Activated naive CD8-positive, alpha-beta T cell (primary cell): ENCODE measurements at regions not wholly inside any gene's neighbourhood (a gene's known extent, or its start where the extent isn't known, plus 50 kb on each side); places are given as distances from the start of the nearest gene placed in this dataset.

ENCODE experiments used
- H3K27ac Mint-ChIP-seq: one replicate; pipeline ENCODE4 v1.8.0; 2021; ENCODE audit warnings: mixed read lengths
- H3K27me3 Mint-ChIP-seq: one replicate; pipeline ENCODE4 v1.8.0; 2021; ENCODE audit warnings: mixed read lengths
- H3K36me3 Mint-ChIP-seq: one replicate; pipeline ENCODE4 v1.8.0; 2021; ENCODE audit warnings: mixed read lengths
- H3K4me1 Mint-ChIP-seq: one replicate; pipeline ENCODE4 v1.8.0; 2021; ENCODE audit warnings: low read depth, mixed read lengths
- H3K4me3 Mint-ChIP-seq: one replicate; pipeline ENCODE4 v1.8.0; 2021; ENCODE audit warnings: mild to moderate bottlenecking, mixed read lengths
- H3K9me3 Mint-ChIP-seq: one replicate; pipeline ENCODE4 v1.8.0; 2021; ENCODE audit warnings: low read depth, mixed read lengths

DNA sequence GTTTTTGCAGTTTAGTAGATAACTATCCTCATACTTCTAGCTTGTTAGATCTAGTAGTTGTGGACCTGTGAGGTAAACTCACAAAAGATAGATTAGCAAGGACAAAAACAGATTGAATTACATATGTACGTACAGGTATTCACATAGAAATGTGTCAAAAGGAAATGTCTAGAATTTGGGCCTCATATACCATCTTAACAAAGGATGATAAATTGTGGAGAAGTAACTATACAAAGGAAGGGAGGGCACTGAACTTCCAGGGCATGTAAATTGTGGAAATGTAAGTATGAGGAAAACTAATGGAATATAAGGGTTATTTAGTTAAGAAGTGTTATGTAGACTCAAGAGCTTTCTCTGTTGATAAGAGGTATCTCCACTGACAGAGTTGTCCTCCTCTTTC lies 477.3 kb downstream of the KCNJ2 start:
- no peaks in the 10 kb centered on the region for H3K9me3 Mint-ChIP-seq
- no peak overlapping the region for H3K4me3 Mint-ChIP-seq
- H3K36me3 Mint-ChIP-seq, result no peaks in the 10 kb centered on the region
- H3K4me1 Mint-ChIP-seq, result no peaks in the 10 kb centered on the region
- H3K27ac Mint-ChIP-seq, result no peak overlapping the region
- no peaks in the 10 kb centered on the region for H3K27me3 Mint-ChIP-seq

DNA sequence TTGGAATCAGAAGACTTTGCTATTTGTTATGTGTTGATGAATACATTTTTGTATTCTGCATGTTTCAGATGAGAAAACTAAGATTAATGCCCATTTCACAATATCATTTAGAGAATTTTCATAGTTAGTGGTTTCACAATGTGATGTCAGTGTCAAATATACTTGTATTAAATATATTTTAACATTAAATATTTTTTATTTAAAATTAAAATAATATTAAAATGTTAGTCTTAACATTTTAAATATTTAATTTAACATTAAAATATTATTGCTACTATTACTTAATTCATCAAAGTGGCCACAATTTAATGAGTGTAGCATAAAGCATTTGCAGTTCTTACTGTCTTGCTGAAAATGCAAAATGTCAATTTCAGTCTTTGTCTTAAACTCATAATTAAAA lies 478.8 kb downstream of the KCNJ2 start:
- H3K27ac Mint-ChIP-seq, result no peak overlapping the region
- H3K4me1 Mint-ChIP-seq, result no peaks in the 10 kb centered on the region
- H3K27me3 Mint-ChIP-seq, result peaks cover 3% of the 10 kb centered on the region
- no peaks in the 10 kb centered on the region for H3K36me3 Mint-ChIP-seq
- no peak overlapping the region for H3K4me3 Mint-ChIP-seq
- no peaks in the 10 kb centered on the region for H3K9me3 Mint-ChIP-seq

DNA sequence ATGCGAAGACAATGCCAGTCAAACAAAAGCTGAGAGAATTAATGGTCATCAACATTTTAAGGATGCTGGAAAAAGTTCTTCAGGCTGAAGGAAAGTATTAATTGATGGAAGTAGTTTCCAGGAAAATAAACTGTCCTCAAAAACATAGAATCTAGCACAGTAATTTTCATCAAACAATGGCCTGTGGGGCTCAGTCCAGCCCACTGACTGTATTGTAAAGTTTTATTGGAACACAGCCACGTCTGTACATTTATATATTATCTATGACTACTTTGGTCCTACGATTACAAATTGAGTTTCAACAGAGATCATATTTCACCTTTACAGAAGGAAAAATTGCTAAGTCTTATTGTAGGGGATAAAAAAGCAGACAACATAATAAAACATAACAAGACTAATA lies 484.5 kb downstream of the KCNJ2 start:
- Mint-ChIP-seq H3K9me3 (no peaks in the 10 kb centered on the region), H3K4me3 (no peak overlapping the region), H3K27me3 (peaks cover 5% of the 10 kb centered on the region), H3K27ac (no peak overlapping the region), H3K4me1 (no peaks in the 10 kb centered on the region), H3K36me3 (no peaks in the 10 kb centered on the region)

DNA sequence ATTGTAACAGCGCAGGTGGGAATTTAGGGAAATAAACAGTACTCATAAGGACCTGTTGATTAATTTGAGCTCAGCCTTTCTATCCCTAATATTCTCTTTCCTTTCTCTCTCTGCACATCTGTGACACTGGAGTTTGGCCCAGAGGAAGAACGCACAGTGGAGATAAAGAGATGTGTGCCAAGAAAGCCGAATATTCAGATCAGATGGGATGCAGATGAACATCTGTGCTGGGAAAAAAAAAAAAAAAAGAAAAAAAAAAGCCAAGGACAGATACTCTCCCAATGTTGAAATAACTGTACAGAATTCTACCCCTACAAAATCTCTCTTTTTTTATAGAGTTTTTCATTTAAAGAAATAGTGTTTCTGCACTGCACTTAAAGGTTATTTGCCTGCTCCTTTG lies 485.4 kb downstream of the KCNJ2 start:
- Mint-ChIP-seq H3K27me3 (peaks cover 5% of the 10 kb centered on the region), H3K36me3 (no peaks in the 10 kb centered on the region), H3K27ac (no peak overlapping the region), H3K4me3 (no peak overlapping the region), H3K9me3 (no peaks in the 10 kb centered on the region), H3K4me1 (no peaks in the 10 kb centered on the region)

DNA sequence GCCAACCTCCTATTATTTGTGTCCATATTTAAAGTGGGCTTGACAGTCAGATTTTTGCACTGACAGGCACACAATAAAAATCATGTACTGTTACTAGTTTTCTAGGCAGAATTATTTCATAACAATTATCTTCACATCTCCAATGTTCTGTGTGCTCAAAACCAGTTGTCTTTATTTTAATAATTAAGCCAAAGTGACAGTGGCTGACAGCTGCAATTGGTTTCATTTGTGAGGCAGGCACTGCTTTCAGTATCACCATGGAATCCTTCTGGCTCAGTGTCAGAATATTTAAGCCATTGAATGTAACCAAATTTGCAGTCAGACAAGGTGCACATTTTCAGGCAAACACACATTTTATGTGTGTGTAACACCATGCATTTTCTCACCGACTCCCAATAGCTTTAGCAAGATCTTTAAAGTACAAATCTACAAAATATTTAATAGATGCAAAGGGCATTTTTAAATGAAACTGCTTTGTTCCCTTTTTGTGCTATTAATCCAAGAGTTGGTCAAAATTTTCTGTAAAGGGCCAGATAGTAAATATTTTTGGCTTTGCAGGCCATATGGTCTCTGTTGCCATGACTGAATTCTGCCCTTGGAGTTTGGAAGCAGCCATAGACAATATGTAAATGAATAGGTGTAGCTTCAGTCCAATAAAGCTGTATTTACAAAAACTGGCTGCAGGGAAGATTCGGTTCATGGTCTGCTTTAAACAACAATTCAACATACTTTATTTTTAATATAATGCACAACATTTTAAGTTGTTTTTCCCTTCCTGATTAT lies 486.0 kb downstream of the KCNJ2 start:
- peaks cover 5% of the 10 kb centered on the region for H3K27me3 Mint-ChIP-seq
- no peak overlapping the region for H3K4me3 Mint-ChIP-seq
- H3K9me3 Mint-ChIP-seq, result no peaks in the 10 kb centered on the region
- no peaks in the 10 kb centered on the region for H3K4me1 Mint-ChIP-seq
- no peaks in the 10 kb centered on the region for H3K36me3 Mint-ChIP-seq
- no peak overlapping the region for H3K27ac Mint-ChIP-seq

DNA sequence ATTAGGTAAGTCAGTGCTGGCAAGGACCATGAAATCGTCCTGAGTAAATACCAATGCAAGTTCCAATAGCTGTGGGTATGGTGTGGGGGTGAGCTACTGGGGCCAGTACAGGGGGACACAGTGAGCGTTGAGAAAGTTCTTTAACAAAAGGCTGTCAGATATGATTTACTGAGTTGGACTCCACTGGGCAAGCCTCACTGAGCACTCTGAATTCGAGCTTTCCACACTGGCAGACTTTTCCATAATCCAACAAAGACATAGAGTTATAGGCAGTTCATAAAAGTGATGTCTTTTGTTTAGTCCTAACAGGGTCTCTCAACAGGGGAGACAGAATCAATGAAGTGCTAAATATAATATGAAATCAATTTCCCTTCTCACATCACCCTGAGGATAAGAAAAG lies 489.0 kb downstream of the KCNJ2 start:
- H3K36me3 Mint-ChIP-seq, result no peaks in the 10 kb centered on the region
- peaks cover 2% of the 10 kb centered on the region for H3K27me3 Mint-ChIP-seq
- H3K4me3 Mint-ChIP-seq, result no peak overlapping the region
- H3K4me1 Mint-ChIP-seq, result no peaks in the 10 kb centered on the region
- no peak overlapping the region for H3K27ac Mint-ChIP-seq
- no peaks in the 10 kb centered on the region for H3K9me3 Mint-ChIP-seq

DNA sequence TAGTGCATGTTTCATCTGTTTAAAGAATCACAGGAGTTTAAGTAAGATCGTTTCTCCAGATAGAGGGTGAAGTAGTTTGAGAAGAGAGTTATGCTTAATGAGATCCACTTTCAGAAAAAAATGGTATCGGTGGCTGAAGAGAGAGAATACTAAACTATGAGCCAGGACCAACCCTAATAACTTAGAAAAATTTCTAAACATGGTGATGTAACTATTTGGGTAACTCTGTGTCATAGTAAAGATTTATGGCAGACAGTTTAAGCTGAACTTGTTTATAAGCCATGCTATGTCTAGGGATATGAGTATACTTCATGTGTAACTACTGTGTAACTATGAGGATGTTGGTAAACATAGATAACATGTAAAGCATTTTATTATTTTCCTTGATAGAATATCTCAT lies 489.5 kb downstream of the KCNJ2 start:
- no peak overlapping the region for H3K4me3 Mint-ChIP-seq
- no peaks in the 10 kb centered on the region for H3K27me3 Mint-ChIP-seq
- no peaks in the 10 kb centered on the region for H3K9me3 Mint-ChIP-seq
- H3K27ac Mint-ChIP-seq, result no peak overlapping the region
- no peaks in the 10 kb centered on the region for H3K36me3 Mint-ChIP-seq
- no peaks in the 10 kb centered on the region for H3K4me1 Mint-ChIP-seq

DNA sequence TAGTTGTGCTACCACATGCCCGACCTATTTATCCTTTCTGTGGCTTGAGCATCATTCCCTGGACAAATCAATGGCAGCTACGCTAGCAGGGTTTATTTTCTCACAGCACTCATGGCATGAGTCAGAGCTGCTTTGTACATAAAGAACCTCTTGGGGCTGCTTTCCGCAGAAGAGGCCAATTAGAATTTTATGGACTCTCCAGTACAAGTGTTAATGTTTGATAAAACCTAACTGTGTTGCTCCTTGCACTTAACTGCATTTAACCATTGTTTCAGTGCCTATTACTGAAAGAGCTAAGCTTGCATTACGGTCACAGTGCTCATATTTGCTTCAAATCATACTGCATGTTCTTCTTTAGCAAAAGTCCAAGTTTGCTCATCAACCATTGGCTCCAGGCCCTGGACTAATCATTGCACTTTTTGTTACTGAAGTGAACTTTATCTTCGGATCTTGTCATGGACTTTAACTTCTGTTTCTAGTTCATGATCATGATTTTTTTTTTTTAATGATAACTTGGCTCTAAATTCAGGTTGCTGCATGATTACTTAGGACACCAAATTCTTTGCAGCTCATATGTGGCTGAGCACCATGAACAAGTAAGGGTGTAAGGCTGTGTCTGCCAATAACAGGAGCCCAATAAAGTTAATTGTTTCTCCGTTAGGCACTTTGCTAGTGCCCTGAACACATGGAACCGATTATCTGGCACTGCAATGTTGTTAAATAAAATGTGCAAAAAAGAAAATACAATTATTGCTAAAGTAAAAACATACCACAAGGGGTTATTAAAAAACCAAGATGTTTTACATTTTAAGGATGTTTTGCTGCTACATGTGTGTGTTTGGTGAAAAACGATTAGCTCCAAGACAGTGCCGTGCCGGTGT lies 492.2 kb downstream of the KCNJ2 start:
- no peak overlapping the region for H3K27ac Mint-ChIP-seq
- H3K36me3 Mint-ChIP-seq, result no peaks in the 10 kb centered on the region
- no peaks in the 10 kb centered on the region for H3K9me3 Mint-ChIP-seq
- no peaks in the 10 kb centered on the region for H3K27me3 Mint-ChIP-seq
- no peaks in the 10 kb centered on the region for H3K4me1 Mint-ChIP-seq
- H3K4me3 Mint-ChIP-seq, result no peak overlapping the region

DNA sequence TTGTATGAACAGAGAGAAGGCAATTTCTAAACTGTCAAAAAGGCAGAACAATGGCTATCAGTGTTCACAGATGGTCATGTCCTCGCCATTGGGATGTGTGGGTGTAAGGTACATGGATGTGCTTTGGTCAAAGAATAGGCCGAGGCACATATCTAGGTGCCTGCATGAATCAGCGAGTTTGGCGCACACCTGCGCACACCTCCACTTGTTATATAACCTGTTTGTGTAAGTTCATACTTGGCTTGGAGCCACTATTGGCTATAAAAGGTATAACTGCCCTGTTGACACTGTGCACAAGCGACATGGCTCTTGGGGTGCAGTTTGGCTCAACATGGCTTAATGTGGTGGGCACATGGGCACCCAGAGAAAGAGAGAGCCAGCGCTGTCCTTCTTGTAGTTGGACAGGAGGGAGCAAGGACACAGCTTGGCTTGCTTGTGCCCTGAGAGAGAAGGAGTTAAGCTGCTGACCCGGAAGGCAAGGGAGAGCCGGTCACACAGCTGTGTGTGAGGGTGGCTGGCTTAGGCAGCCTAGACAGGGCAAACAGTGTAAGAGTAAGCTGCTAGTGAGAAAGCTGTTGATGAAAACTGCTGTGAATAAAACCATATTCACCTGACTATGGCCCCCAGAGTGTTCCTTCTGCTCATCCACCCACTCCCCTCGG lies 499.1 kb downstream of the KCNJ2 start:
- H3K4me1 Mint-ChIP-seq, result no peaks in the 10 kb centered on the region

DNA sequence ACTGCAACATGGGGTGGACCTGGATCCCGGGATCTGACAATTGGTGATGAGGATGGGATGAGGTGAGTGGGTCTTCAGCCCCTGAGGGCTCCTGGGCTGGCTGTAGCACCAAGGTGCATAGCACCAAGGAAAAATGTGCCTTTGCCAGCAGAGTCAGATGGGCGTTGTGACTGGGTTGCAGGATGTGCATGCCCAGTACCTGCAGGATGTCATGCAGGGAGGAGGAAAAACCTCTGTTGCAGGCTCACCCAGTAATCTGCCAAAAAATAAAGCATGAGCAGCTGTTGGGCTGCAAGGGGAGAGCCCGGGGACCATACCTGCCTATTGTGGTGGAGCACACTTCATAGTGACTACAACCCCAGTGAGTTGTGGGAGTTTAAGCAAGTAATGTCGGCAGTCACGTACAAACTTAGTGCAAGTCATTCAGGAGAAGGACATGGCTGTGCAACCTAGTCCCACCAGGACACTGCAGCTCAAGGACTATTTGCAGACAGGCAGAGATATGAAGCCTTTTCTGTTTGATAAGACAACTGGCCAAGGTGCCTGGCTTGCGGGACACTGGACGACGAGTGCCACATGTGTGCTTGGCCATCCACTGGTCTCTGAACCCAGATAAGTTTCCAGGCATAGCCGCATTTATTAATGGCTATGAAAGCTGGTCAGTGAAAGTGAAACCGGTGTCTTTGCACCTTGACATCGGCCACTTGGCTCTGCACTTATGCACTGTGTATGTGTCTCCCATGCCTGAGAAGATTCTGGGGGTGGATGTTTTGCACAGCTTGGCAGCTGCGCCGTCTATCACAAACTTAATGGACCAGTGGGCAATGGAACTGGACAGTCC lies 499.8 kb downstream of the KCNJ2 start:
- Mint-ChIP-seq H3K27me3 (peaks cover 2% of the 10 kb centered on the region), H3K4me1 (no peaks in the 10 kb centered on the region), H3K36me3 (no peaks in the 10 kb centered on the region), H3K4me3 (no peak overlapping the region), H3K27ac (no peak overlapping the region), H3K9me3 (no peaks in the 10 kb centered on the region)

More for the DNA sequence above, 499.1 kb downstream of the KCNJ2 start:
- H3K4me3 Mint-ChIP-seq, result no peak overlapping the region
- peaks cover 2% of the 10 kb centered on the region for H3K27me3 Mint-ChIP-seq
- no peaks in the 10 kb centered on the region for H3K9me3 Mint-ChIP-seq
- no peak overlapping the region for H3K27ac Mint-ChIP-seq
- no peaks in the 10 kb centered on the region for H3K36me3 Mint-ChIP-seq

DNA sequence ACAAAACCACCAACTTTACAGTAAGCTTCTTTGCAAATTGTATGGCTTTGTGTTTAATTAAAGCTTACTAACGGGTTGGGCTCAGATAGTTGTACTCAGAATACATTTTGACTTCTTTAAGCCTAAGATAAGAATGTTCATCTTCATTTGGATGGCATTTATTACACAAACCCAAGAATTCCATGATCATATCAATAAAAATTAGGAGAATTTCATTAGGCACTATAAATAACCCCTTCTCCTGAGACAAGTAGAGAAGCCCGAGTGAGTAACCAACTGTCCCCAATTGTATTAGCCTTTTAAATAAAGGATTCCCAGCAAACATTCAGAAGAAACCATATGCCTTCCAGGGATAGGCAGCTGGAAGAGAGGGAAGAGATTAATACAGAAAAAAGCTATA lies 504.7 kb downstream of the KCNJ2 start:
- Mint-ChIP-seq H3K27ac (no peak overlapping the region), H3K4me1 (no peaks in the 10 kb centered on the region), H3K9me3 (no peaks in the 10 kb centered on the region), H3K36me3 (no peaks in the 10 kb centered on the region), H3K4me3 (no peak overlapping the region), H3K27me3 (peaks cover 2% of the 10 kb centered on the region)

DNA sequence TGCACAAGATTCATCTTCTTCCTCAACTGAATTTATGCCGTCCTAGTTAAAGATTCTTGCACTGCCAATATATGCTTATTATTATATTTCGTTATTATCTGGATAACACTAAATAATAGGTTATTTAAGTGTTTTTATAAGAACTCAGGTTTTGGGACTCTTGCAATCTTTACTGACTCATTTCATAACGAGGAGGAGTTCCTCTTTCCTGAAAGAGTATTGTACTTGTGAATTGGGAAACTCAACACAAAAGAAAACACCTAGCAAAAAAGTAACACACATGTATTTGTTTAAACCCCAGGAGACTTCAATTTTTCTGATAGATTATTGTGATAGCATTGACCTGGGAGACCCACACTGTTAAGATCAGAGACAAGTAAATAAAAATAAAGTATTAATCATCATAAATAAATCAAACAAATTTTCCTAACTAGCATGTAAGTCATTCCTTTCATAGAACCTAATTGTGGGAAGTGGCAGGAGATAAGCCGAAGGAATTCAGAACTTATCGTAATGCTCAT lies 505.8 kb downstream of the KCNJ2 start:
- Mint-ChIP-seq H3K27me3 (peaks cover 2% of the 10 kb centered on the region), H3K36me3 (no peaks in the 10 kb centered on the region), H3K4me1 (no peaks in the 10 kb centered on the region), H3K4me3 (no peak overlapping the region), H3K9me3 (no peaks in the 10 kb centered on the region), H3K27ac (no peak overlapping the region)

DNA sequence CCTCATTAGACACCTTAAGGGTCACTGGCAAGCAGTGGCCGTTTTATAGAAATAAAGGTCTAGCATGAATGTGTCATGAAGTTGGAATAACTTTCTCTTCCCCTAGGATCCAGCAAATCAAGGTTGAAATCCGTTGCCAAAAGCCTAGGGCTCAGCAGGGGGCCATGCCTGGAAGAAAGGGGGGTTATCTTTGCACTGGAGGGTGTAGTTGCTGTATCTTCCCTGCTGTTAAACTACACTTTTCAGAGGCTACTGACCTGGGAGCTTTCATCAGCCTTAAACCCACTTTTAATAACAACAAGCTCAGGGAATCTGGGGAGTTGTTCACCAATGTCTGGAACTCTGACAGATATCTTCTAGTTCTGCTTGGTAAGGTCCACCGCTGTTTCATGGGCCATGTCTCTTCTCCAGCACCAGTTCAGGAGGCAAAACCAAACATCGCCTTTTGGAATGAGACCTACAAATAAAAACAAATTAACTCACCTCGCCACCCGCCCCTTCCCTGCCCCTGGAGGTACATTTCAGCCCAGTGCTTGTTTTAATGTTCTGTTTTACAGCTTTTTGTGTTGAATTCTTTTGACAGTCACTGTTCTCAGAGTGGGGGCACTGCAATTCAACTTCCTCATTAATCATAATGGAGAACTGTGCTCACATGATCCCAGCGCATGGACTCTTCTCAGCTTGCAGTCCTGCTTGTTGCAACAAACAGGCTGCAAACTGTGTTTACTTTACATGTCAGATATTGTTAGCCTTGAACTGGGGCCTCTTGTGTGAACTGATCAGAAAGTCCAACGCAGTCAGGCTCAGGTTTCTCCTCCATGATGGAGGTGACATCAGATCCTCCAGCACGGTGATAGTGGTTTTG lies 508.7 kb downstream of the KCNJ2 start:
- H3K4me3 Mint-ChIP-seq, result no peak overlapping the region
- no peak overlapping the region for H3K27ac Mint-ChIP-seq
- no peaks in the 10 kb centered on the region for H3K9me3 Mint-ChIP-seq
- H3K4me1 Mint-ChIP-seq, result no peaks in the 10 kb centered on the region
- H3K36me3 Mint-ChIP-seq, result no peaks in the 10 kb centered on the region
- H3K27me3 Mint-ChIP-seq, result no peaks in the 10 kb centered on the region

DNA sequence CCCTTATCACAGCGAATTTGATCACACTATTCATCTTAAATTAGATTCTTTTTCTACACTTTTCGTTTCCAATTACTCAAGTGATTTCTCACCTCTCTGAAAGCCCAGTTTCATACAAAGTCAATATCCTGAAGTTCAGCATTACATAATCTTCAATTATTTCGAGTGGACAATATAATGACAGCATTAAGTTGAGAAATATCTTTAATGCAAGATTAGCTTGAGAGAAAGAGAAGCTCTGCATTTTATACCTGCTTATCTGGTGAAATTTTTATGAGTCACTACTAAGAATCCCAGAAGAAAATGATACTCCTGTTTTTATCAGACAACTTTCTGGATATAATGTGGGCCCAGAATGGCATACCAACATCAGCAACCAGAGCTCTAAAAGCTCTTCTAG lies 509.6 kb downstream of the KCNJ2 start:
- H3K27ac Mint-ChIP-seq, result no peak overlapping the region
- H3K4me3 Mint-ChIP-seq, result no peak overlapping the region
- H3K4me1 Mint-ChIP-seq, result no peaks in the 10 kb centered on the region
- no peaks in the 10 kb centered on the region for H3K36me3 Mint-ChIP-seq
- H3K27me3 Mint-ChIP-seq, result no peaks in the 10 kb centered on the region
- H3K9me3 Mint-ChIP-seq, result no peaks in the 10 kb centered on the region
